ENCODE measurements at regions not wholly inside any gene's neighbourhood (a gene's known extent, or its start where the extent isn't known, plus 50 kb on each side); places are given as distances from the start of the nearest gene placed in this dataset.
"Not testable (repeated sequence)": the region's sequence is repeated elsewhere in the genome, so short reads cannot be mapped to it uniquely, and the experiment has no call there.

DNA sequence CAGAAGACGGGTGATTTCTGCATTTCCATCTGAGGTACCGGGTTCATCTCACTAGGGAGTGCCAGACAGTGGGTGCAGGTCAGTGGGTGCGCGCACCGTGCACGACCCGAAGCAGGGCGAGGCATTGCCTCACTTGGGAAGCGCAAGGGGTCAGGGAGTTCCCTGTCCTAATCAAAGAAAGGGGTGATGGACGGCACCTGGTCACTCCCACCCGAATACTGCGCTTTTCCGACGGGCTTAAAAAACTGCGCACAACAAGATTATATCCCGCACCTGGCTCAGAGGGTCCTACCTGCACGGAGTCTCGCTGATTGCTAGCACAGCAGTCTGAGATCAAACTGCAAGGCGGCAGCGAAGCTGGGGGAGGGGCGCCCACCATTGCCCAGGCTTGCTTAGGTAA lies 1403.1 kb downstream of the REEP3 start:
- DNase-seq = not testable (repeated sequence)

DNA sequence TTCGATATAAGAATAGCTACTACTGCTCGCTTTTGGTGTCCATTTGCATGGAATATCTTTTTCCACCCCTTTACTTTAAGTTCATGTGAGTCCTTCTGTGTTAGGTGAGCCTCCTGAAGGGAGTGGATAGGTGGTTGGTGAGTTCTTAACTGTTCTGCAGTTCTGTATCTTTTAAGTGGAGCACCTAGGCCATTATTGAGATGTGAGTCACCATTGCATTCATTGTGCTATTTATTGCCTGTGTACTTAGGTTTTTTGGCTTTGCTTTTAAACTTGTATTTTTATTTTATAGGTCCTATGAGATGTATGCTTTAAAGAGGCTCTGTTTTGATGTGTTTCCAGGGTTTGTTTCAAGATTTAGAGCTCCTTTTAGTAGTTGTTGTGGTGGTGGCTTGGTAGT lies 1430.8 kb downstream of the REEP3 start:
- no peak for DNase-seq

DNA sequence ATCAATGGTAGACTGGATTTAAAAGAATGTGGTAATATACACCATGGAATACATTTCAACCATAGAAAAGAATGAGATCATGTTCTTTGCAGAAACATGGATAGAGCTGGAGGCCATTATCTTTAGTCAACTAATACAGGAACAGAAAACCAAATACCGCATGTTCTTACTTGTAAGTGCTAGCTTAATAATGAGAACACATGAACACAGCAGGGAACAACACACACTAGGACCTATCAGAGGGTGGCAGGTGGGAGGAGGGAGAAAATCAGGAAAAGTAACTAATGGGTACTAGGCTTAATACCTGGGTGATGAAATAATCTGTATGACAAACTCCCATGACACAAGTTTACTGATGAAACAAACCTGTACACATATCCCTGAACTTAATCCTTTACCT lies 1435.2 kb downstream of the REEP3 start:
- no peak for DNase-seq

DNA sequence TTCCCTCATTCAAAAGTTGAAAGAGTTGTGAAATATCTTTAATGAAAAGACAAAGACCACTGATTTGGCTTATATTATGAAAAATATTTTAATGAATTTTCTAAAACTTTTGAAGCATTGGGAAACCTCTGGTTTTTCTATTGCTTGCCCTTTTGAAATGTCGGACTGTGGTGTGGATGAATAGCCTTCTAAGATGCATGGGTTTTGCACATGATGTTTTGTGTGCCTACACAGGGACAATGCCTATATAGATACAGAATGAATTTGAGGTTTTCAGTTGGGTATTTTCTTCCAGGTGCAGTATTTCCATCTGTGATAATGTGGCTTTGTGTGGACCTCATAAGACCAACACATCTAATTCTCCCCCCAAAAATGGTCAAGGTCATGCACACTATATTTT lies 1437.9 kb downstream of the REEP3 start:
- DNase-seq = no peak

DNA sequence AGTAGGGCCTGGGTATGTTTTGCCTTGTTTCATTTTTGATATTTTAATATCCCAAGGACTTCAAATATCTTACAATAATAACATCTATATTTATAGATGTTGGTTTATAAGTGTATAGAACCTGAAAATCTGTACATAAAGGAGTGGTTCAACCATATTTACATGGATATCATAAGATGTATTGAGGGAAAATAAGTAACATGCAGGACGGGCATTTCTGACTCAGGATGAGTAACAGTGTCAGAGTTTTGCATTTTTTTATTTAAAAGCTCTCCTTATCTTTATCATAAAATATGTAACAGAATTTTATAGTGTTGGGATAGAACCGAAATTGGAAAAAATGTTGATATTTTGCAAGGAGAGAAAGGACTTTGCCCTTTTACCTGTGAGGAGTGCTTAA lies 1438.7 kb downstream of the REEP3 start:
- no peak for DNase-seq

DNA sequence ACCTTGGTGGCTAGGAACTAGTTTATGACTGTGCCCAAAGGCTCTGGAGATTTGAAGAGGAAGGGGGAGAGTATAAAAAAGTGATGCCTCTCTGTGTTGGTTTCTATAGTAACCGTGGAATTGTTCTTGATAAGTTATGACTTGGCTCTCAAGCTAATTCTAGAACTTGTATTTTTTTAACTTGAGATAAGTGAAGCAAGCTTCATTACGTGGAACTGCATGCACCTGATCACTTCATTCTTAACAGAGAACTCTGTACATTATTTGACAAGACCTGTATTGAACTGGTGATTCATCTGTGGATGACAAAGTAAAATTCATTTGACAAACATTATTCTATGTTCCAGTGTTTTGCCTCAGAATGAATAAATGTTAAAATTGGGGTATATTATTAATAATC lies 1452.2 kb downstream of the REEP3 start:
- DNase-seq = no peak

DNA sequence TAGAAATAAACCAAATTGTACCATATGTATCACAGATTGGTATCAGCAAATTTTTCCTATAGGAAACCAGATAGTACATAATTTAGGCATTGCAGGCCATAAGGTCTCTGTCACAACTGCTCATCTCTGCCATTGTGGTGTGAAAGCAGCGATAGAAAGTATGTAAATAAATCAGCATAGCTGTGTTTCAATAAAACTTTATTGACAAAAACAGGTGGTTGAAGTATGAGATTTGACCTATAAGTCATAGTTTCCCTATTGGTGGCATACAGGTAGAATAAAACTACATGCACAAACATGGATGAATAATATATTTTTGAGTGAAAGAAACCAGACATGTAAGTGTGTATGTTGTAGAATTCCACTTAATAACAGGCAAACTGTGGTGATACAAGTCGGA lies 1454.9 kb downstream of the REEP3 start:
- no peak for DNase-seq

DNA sequence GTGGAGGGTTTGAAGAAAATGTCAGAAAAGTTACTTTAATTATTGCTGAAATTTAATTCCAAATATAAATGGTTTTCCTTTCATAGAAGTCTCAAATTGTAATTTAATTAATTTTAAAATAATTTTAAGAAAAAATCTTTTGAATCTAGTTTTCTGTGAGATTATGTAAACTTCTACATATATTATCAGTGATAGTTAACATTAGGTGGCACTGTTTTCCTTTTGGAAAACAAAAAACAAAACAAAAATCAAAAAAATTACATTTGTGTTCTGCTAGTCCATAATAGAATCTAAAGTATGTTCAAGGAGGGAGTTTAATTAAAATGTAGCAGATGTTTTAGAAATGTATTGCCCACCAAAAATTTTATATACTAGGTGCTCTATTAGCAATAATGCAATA lies 1456.7 kb downstream of the REEP3 start:
- DNase-seq = no peak

DNA sequence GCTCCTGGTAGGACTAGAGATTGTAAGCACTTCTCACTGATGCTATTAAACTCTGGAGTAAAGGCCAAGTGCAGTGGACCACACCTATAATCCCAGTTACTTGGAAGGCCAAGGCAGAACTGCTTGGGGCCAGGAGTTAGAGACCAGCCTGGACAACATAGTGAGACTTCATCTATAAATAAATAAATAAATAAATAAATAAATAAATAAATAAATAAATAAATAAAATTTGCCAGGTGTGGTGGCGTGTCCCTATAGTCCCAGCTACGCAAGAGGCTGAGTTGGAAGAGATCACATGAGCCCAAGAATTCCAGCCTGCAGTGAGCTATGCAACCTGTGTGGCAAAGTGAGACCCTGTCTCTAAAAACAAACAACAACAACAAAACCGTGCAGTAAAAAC lies 1475.7 kb downstream of the REEP3 start:
- no peak for DNase-seq

DNA sequence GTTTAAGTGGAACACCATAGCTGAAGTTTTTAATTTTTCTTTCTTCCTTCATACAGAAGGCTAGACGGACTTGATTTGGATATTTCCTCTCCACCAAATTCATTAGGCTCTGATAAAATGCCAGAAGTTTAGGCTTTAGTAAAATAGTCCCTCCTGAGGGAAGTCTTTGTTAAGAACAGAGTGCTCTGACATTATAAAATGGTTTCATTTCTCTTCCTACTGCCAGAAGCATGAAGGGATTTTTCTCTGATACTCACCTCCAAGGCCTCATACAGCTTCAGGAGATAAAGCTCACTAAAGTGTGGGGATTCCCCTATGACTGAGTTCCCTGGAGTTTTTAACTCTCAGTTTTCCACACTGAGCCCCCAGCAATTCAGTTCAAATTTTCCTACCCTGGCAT lies 1489.6 kb downstream of the REEP3 start:
- no peak for DNase-seq

DNA sequence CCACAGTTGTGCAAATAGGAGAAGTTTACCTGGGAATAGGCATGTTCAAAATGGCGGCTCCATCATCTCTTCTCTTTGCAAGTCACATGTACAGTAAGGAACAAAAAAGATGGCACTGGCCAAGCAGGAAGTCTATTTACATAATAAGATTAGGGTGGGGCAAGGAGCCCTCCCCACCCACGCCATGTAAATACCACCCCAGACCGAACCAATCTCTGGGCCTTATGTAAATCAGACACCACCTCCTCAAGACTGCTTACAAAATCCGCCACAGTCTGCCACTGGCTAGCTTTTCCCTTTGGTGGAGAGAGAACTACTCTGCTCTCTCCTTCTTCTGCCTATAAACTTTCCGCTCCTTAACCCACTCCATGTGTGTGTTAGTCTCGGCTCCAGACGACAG lies 1496.3 kb downstream of the REEP3 start:
- DNase-seq = no peak

DNA sequence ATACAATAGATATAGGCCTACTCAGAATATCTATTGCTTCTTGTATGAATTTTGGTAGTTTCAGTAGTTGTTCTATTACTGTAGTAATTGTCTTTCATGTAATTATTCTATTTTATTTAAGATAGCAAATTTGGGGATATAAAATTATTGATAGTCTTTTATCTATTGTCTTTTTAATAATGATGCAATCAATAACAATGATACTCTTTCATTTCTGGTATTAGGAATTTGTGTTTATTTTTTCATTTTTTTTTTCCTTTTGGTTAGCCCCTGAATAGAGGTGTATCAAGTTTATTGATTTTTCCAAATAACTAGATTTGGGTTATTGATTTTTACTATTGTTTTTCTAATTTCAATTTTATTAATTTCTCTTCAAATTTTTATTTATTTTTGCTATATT lies 1503.7 kb downstream of the REEP3 start:
- DNase-seq = no peak

DNA sequence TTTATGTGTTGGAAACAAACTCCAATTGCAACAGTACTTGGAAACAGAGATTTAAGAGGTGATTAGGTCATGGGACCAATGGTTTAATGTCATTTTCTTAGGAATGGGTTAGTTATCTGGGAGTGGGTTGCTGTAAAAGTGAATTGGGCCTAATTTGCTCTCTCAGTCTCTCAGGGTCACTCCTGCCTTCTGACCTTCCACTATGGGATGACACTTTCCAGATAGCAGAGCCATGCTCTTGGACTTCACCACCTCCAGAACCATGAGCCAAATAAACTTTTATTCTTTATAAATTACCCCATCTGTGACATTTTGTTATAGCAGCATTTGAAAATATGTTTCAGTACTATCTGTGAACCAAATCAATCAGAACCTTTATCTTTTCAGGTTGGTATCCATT lies 1509.1 kb downstream of the REEP3 start:
- DNase-seq = no peak

DNA sequence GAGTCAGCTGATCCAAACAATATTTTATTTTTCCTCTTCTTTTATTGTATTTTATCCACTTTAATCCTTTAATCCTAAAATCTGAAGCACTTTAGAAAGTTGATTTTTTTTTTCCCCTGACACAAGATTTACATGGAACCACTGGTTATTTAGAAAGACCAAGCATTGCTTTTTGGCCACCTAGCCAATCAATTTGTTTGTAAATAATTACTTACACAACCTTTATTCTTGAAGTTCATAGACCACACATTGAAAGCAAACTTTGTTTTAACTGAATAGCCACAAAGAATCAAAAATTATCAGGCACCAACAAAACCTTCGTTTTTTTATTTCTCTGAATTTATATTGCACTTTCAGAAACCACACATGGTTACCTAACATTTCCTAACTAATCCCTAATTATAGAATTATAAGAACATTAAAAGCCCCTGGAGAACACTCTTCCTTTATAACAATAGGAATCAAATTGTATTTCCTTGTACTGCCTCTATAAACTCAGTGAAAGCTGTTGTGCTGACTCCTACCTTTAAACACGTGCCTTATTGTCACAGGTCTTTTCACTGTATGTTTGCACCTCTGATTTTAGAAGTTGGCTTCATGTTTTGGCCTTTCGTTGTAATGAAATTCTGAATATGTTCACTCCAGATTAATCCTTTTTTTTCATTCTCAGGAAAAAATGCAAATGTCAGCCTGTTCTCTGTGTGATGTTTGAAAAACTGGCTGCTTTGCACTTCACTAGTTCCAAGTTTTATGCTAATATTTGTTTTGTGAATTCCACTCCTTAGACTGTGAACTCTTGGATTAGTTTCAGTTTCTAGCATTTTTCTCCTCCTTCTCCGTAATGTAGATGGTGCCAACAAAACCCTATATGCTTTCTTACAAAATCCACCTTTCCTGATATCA lies 1511.9 kb downstream of the REEP3 start:
- DNase-seq = no peak

DNA sequence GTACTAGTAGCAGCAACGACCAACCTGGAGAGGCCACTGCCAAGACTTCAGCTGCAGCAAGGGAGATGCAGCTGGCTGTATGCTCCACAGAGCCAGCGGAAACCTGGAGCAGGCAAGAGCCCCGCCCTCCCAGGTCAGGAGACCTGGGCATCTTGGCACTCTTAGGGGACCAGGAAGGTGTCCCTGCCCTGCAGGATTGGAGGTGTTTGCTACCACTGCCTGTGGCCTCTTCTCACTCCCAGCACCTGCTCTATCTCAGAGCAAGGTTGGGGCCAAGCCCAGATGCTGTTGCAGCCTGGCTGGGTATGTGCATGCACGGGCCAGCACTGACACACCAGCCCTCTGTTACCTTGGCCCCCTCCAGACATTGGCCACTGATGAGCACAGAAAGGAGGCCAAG lies 1512.8 kb downstream of the REEP3 start:
- no peak for DNase-seq

DNA sequence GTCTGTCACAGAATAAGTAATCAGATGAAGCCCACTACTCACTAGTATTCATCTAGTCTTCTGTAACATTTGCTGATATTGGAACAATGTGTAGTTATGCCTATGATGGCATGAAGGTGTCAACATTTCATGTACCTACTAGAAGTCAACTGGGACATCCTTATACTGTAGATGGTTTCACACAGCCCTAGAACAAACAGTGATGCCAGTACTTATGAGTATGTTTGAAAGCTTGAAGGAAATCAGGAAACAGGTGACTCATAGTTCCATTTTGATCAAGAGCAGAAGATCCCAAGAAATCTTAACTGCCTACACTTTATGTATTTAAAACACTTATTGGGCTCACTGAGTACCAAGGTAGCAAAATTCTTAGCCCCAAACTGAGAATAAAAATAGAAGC lies 1519.6 kb downstream of the REEP3 start:
- no peak for DNase-seq

DNA sequence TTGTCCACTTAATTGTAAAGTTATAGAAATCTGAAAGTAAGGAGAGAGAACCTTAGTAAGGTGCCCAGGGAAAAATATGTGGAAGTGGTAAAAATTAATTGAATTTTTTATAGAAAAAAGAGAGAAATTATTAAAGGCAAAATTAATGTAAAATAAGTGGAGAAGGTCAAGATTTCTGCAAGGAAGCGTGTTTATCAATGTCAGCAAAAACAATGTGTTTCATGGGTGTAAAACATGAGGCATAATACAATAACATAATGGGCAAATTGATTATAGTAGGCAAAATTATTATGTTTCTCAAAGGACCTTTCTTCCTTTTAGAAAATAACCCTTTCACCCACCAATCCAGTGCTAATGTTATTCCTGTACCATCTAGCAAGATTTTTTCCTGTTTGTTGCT lies 1520.1 kb downstream of the REEP3 start:
- no peak for DNase-seq

DNA sequence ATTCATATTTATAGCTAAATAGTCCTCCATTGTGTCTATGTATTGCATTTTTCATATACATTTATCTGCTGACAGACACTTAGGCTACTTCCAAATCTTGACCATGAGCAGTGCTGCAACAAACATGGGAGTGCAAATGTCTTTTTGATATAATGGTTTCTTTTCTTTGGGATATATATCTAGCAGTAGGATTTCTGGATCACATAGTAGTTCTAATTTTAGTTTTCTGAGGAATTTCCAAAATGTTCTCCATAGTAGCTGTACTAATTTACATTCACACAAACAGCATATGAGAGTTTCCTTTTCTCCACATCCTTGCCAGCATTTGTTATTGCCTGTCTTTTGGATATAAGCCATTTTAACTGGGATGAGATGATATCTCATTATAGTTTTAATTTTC lies 1521.3 kb downstream of the REEP3 start:
- no peak for DNase-seq

DNA sequence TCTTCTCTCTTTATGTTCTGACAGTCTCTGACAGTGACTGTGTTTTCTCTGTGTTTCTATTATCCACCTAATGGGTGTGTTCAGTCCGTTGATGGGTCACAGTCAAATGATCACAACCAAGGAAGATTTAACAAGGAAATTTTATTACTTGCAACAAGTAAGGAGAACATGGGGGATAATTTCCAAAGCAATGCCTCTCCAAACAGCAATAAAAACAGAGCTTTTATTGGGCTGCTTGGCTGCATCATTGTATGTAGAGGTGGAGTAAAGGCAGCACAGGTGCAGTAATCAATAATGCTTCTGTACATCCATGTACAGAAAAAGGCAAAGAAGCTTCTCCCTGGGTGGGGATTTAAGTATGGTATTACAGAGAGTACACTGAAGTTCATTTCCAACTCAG lies 1525.6 kb downstream of the REEP3 start:
- no peak for DNase-seq

DNA sequence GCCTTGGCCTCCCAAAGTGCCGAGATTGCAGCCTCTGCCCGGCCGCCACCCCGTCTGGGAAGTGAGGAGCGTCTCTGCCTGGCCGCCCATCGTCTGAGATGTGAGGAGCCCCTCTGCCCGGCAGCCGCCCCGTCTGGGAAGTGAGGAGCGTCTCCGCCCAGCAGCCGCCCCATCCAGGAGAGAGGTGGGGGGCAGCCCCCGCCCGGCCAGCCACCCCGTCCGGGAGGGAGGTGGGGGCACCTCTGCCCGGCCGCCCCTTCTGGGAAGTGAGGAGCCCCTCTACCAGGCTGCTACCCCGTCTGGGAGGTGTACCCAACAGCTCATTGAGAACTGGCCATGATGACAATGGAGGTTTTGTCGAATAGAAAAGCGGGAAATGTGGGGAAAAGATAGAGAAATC lies 1530.9 kb downstream of the REEP3 start:
- not testable (repeated sequence) for DNase-seq

DNA sequence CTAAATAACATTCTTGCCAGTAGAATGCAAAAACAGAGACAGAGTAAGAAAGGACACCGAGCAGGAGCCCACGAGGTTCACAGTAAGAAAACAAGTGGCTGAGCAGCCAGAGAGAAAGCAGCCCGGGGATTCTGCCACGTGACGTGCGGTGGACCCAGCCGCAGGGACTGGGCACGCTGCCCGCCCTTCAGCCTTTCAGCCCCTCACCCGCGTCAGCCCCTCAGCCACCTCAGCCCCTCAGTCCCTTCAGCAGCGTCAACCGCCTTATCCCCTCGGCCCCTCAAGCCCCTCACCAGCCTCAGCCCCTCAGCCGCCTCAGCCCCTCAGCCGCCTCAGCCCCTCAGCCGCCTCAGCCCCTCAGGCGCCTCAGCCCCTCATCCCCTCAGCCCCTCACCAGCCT lies 1532.2 kb downstream of the REEP3 start:
- not testable (repeated sequence) for DNase-seq

DNA sequence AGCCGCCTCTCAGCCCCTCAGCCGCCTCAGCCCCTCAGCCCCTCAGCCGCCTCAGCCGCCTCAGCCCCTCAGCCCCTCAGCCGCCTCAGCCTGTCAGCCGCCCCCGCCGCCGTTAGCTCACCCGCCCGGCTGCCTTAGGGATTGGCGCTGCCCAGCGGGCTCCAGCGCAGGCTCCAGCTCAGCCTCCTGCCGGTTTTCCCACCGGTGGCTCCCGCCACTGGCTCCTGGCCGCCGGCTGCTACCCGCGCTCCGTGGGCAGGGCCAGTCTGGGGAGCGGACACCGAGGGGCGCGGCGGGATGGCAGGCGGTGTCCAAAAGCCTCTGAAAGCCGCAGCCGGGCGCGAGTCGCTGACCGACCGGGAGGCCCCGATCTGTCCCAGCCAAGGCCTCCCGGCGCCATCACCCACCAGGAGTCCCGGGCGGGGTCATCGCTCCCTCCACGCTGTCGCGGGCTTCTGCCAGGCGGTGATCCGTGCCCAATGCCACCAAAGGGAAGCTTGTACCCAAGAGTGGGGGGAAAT lies 1532.7 kb downstream of the REEP3 start:
- not testable (repeated sequence) for DNase-seq

DNA sequence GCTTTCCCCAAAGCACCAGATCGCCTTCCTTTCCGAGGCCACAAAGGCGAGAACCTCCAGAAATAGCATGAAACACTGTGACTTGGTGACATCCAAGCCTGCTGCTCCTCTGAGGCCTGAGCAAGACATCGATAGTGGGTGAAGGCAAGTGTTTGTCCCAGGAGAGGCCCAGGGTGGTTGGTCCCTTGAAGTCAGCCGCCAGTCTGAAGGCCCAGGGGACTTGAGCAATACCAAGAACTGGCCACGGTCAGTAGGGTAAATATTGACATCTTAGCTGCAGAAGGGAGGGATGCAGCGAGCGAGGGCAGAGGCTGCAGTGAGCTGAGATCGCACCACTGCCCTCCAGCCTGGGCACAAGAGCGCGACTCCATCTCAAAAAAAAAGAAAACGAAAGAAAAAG lies 1533.5 kb downstream of the REEP3 start:
- not testable (repeated sequence) for DNase-seq

DNA sequence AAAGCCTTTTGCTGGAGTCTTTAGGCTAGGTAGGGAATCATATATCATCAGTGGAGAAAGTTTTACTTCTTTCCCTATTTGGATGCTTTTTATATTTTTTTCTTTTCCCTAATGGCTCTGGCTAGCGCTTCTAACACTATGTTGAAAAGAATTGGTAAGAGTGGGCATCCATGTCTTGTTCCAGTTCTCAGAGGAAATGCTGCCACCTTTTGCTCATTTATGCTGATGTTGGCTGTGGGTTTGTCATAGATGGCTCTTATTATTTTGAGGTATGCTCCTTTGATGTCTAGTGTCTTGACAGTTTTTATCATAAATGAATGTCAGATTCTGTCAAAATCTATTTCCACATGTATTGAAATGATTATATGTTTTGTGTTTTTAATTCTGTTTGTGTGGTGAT lies 1544.1 kb downstream of the REEP3 start:
- no peak for DNase-seq

DNA sequence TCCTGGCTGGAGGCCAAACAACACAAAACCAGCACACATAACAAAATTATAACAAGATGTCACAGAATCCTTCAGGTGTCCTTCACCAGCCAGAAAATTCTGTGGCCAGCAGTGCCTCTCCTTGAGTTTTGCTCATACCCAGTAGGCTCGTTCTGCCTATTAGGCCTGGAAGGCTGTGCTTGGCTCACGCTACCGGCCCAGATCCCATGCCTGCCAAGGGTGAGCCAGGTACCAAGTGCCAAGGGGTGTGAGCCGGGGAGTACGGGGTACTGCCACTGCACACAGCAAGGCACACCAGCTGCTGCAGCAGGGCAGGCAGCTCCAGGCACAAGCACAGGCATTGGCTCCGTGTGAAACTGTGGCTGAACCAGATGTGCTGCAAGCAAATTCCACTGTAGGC lies 1562.0 kb downstream of the REEP3 start:
- no peak for DNase-seq
